ENCODE measurements at regions not wholly inside any gene's neighbourhood (a gene's known extent, or its start where the extent isn't known, plus 50 kb on each side); places are given as distances from the start of the nearest gene placed in this dataset.

DNA sequence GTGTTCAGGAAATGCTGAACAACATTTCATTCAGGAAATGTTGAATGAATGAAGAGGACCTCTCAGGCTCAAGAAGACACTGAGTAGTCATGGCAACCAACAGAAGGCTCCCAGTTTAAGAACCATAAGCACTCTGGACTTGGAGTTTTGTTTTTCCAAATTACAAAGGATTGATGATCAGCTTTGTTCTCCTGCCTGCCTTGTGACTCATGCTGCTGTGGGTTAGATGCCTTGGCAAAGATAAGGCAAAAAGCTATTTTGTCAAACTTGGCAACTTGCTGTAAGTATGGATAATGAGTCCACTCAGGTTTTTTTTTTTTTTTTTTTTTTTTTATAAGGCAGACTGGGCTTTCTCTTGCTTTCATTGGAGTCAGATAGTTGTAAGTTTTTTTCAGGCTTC is 365.0 kb downstream of the TMEM232 start:
- Mint-ChIP-seq H3K27ac (no peak overlapping the region), H3K4me3 (no peak overlapping the region), H3K36me3 (ENCODE audit: low read depth) (no peaks in the 10 kb centered on the region), H3K27me3 (ENCODE audit: insufficient read depth, low read depth, poor library complexity) (no peaks in the 10 kb centered on the region), H3K9me3 (no peaks in the 10 kb centered on the region; the same call in 2 of the 3 replicates), H3K4me1 (peaks cover 9% of the 10 kb centered on the region)
- ATAC-seq, result no peak
- Histone ChIP-seq H3K27me3 (ENCODE audit: insufficient read depth) (no peaks in the 10 kb centered on the region), H3K27ac (ENCODE audit: low read depth) (no peak overlapping the region), H4K20me1 (replicated peaks; ENCODE audit: insufficient read depth) (no peaks in the 10 kb centered on the region), H2AFZ (no peak overlapping the region), H3K9me2 (ENCODE audit: insufficient read depth) (peaks cover 5% of the 10 kb centered on the region; the same call in 1 of the 2 replicates), H3F3A (replicated peaks; ENCODE audit: low read depth) (no peaks in the 10 kb centered on the region), H3K36me3 (ENCODE audit: insufficient read depth) (no peaks in the 10 kb centered on the region), H3K4me1 (ENCODE audit: insufficient read depth) (peaks cover 3% of the 10 kb centered on the region; the same call in 1 of the 2 replicates), H3K4me3 (no peak overlapping the region), H3K4me2 (no peak overlapping the region), H3K79me2 (replicated peaks; ENCODE audit: insufficient read depth) (no peaks in the 10 kb centered on the region)
- TF ChIP-seq EZH2phosphoT487 (IDR thresholded peaks at IDR 0.05; ENCODE audit: unreplicated experiment) (no peak), CREB1 (CRISPR knock-in tag; IDR thresholded peaks at IDR 0.05; ENCODE audit: low read depth) (no peak), STAT1 (IDR thresholded peaks at IDR 0.05; ENCODE audit: unreplicated experiment) (no peak), JUNB (IDR thresholded peaks at IDR 0.05; ENCODE audit: unreplicated experiment) (no peak), ZNF331 (CRISPR knock-in tag; IDR thresholded peaks at IDR 0.05; ENCODE audit: low read depth) (no peak), ZNF114 (CRISPR knock-in tag; IDR thresholded peaks at IDR 0.05) (no peak)
- no peak for DNase-seq (ENCODE audit: low spot score)

DNA sequence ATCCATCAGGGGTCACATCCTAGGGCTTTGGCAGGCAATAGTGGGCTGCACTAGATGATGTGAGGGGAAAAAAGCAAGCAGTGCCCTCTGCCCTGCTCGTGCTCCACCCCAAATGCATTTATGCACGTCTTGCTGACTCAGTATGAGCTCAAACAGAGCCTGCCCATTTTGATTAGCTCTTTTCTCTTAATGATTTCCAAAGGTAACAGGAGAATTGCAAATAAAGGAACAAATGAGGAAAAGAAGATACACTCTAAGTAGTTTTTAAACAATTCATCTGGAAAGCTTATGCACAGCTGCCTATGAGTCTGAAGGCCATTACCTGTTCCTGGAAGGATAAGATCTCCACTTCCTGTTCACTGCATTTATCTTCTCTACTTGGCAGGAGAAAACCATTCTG is 364.2 kb downstream of the TMEM232 start:
- DNase-seq (ENCODE audit: low spot score) (no peak), ATAC-seq (no peak)
- Histone ChIP-seq H3K4me1 (ENCODE audit: insufficient read depth) (peaks cover 3% of the 10 kb centered on the region; the same call in 1 of the 2 replicates), H3K4me2 (no peak overlapping the region), H3F3A (replicated peaks; ENCODE audit: low read depth) (no peaks in the 10 kb centered on the region), H4K20me1 (replicated peaks; ENCODE audit: insufficient read depth) (no peaks in the 10 kb centered on the region), H3K9me2 (ENCODE audit: insufficient read depth) (peaks cover 5% of the 10 kb centered on the region; the same call in 1 of the 2 replicates), H3K79me2 (replicated peaks; ENCODE audit: insufficient read depth) (no peaks in the 10 kb centered on the region), H3K27ac (ENCODE audit: low read depth) (no peak overlapping the region), H3K36me3 (ENCODE audit: insufficient read depth) (no peaks in the 10 kb centered on the region), H2AFZ (peak overlapping the region; percentile 78; the same call in 1 of the 2 replicates), H3K27me3 (ENCODE audit: insufficient read depth) (no peaks in the 10 kb centered on the region), H3K4me3 (no peak overlapping the region)
- Mint-ChIP-seq H3K27ac (peak overlapping the region; percentile 56; the same call in 1 of the 2 replicates), H3K4me3 (no peak overlapping the region), H3K4me1 (peaks cover 9% of the 10 kb centered on the region), H3K27me3 (ENCODE audit: insufficient read depth, low read depth, poor library complexity) (no peaks in the 10 kb centered on the region), H3K9me3 (no peaks in the 10 kb centered on the region), H3K36me3 (ENCODE audit: low read depth) (no peaks in the 10 kb centered on the region)
- TF ChIP-seq CREB1 (CRISPR knock-in tag; IDR thresholded peaks at IDR 0.05; ENCODE audit: low read depth) (no peak), EZH2 (IDR thresholded peaks at IDR 0.05; ENCODE audit: low read depth, unreplicated experiment) (no peak), POLR2AphosphoS5 (IDR thresholded peaks at IDR 0.05; ENCODE audit: low read depth) (no peak), EZH2phosphoT487 (IDR thresholded peaks at IDR 0.05; ENCODE audit: unreplicated experiment) (no peak), ZNF114 (CRISPR knock-in tag; IDR thresholded peaks at IDR 0.05) (no peak), NANOG (IDR thresholded peaks at IDR 0.05; ENCODE audit: borderline replicate concordance) (no peak)
- TF ChIP-seq, protein P1, sequence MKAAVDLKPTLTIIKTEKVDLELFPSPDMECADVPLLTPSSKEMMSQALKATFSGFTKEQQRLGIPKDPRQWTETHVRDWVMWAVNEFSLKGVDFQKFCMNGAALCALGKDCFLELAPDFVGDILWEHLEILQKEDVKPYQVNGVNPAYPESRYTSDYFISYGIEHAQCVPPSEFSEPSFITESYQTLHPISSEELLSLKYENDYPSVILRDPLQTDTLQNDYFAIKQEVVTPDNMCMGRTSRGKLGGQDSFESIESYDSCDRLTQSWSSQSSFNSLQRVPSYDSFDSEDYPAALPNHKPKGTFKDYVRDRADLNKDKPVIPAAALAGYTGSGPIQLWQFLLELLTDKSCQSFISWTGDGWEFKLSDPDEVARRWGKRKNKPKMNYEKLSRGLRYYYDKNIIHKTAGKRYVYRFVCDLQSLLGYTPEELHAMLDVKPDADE (IDR thresholded peaks at IDR 0.05), result no peak

DNA sequence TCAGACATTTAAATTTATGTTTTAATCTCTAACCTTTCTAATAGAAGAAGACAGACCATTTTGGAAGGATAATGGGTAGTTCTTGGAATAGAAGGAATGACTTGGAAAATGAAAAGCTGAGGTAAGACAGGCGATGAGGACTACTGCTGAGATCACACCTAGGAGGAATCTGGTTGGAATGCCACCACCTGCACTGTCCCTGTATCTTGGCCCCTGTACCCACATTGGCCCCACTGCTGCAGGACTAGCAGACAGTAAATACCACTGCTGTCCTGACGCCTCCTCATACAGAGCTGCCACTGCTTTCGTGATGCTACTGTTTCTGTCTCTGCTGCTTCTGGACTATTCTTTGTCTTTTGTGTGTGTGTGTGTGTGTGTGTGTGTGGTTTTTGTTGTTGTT is 359.8 kb downstream of the TMEM232 start:
- H3K36me3 ChIP-seq (ENCODE audit: insufficient read depth), result no peaks in the 10 kb centered on the region
- Mint-ChIP-seq H3K4me1 (peaks cover 9% of the 10 kb centered on the region), H3K9me3 (no peaks in the 10 kb centered on the region), H3K27ac (no peak overlapping the region), H3K36me3 (ENCODE audit: low read depth) (no peaks in the 10 kb centered on the region), H3K4me3 (no peak overlapping the region), H3K27me3 (ENCODE audit: insufficient read depth, low read depth, poor library complexity) (no peaks in the 10 kb centered on the region)
- no peaks in the 10 kb centered on the region for H3F3A ChIP-seq (replicated peaks; ENCODE audit: low read depth)
- TF ChIP-seq, protein P1 (IDR thresholded peaks at IDR 0.05), result no peak
- TF ChIP-seq ZNF114 (CRISPR knock-in tag; IDR thresholded peaks at IDR 0.05), result no peak
- no peak for TF ChIP-seq EZH2phosphoT487 (IDR thresholded peaks at IDR 0.05; ENCODE audit: unreplicated experiment)
- no peak for TF ChIP-seq STAT1 (IDR thresholded peaks at IDR 0.05; ENCODE audit: unreplicated experiment)
- H3K4me2 ChIP-seq, result no peak overlapping the region
- no peaks in the 10 kb centered on the region for H3K9me2 ChIP-seq (ENCODE audit: insufficient read depth)
- no peaks in the 10 kb centered on the region for H3K79me2 ChIP-seq (replicated peaks; ENCODE audit: insufficient read depth)
- ATAC-seq (no peak; the same call in 2 of the 3 replicates), DNase-seq (ENCODE audit: low spot score) (no peak)
- H4K20me1 ChIP-seq (replicated peaks; ENCODE audit: insufficient read depth), result no peaks in the 10 kb centered on the region
- no peak overlapping the region for H3K27ac ChIP-seq (ENCODE audit: low read depth)
- no peaks in the 10 kb centered on the region for H3K4me1 ChIP-seq (ENCODE audit: insufficient read depth)
- no peaks in the 10 kb centered on the region for H3K27me3 ChIP-seq (ENCODE audit: insufficient read depth)
- H2AFZ ChIP-seq, result no peak overlapping the region
- H3K4me3 ChIP-seq, result no peak overlapping the region

Measured in GM23338 (cell line).